HG03354 (cell line): ENCODE measurements at regions not wholly inside any gene's neighbourhood (a gene's known extent, or its start where the extent isn't known, plus 50 kb on each side); places are given as distances from the start of the nearest gene placed in this dataset.
"Not testable (repeated sequence)": the region's sequence is repeated elsewhere in the genome, so short reads cannot be mapped to it uniquely, and the experiment has no call there.

Source experiments
- ATAC-seq: cut with Tn5 transposase; IDR thresholded peaks from one replicate; pipeline ENCODE4 v1.9.1; 2021; ENCODE audit warnings: mild to moderate bottlenecking; ENCODE audit not compliant: unreplicated experiment, poor library complexity, severe bottlenecking

- no peak for ATAC-seq
These were observed 218.0 kb upstream of the IGFBP3 start for GRCh38 chr7:46139079-46139478.

DNA sequence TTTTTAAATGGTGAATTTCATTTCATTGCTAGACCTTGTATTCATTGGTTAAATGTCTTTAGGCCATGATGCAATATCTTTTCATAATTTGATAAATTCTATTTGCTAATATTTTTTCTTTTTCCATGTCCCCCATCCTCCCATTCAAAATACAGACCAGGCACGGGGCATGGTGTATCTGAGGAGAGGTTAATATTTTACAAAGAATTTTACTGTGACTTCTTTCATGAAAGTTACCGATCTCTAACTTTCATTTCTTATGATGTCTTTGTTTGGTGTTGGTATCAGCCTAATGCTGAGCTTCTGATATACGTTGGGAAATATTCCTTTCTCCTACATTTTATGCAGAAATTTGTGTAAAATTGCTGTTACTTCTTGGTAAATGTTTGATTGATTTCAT is 216.7 kb upstream of the IGFBP3 start:
- no peak for ATAC-seq

DNA sequence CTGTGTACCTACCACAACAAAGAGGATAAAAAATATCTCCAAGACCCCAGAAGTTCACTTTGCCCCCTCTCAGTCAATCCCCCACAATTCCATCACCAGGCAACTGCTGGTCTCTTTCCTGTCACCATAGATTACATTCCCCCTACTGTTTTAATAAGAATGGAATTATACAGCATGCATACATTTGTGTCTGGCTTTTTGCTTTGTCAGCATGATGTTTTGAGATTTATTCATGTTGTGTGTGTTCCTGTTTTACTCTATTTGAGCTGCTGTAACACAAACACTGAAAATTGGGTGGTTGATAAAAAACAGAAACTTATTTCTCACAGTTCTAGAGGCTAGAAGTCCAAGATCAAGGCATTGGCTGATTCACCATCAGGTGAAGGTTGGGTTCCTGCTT is 214.5 kb upstream of the IGFBP3 start:
- no peak for ATAC-seq

- ATAC-seq, result no peak
These were observed 213.7 kb upstream of the IGFBP3 start for GRCh38 chr7:46134795-46135194.

GRCh38 chr7:46134385-46134784 is 213.3 kb upstream of the IGFBP3 start:
- ATAC-seq, result no peak

GRCh38 chr7:46133751-46134150 is 212.7 kb upstream of the IGFBP3 start:
- no peak for ATAC-seq

- ATAC-seq, result no peak
These were observed 212.0 kb upstream of the IGFBP3 start for GRCh38 chr7:46133072-46133471.

- no peak for ATAC-seq
These were observed 211.1 kb upstream of the IGFBP3 start for GRCh38 chr7:46131916-46132795.

- no peak for ATAC-seq
These were observed 208.8 kb upstream of the IGFBP3 start for GRCh38 chr7:46129831-46130230.

GRCh38 chr7:46127814-46128213 is 206.7 kb upstream of the IGFBP3 start:
- no peak for ATAC-seq

DNA sequence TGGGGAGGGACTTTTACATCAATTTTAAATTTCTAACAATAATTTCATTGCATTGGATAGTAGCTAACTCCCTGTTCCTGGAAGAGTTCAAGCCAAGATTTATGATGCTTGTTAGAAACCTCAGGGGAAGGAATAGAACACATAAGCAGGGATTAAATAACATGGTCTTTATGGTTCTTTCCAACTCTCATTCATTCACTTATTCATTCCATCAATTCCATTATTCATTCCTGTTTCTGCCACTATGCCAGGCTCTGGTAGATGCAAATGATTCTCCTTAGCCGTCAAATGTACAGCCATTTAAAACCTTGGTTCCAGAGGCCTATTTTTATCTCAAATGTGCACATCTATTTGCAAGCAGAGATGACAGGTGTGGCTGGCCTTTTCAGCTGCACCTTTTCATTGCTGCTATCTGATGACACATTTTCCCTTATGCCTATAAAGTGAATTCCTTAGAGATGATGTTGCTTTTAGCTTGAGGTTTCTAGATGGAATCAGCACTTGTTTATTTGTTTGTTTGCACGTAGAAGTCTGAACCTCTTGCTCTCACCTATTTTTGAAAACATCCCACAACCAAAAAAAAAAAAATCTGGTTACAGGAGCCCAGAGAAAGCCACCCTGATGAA is 205.7 kb upstream of the IGFBP3 start:
- no peak for ATAC-seq

DNA sequence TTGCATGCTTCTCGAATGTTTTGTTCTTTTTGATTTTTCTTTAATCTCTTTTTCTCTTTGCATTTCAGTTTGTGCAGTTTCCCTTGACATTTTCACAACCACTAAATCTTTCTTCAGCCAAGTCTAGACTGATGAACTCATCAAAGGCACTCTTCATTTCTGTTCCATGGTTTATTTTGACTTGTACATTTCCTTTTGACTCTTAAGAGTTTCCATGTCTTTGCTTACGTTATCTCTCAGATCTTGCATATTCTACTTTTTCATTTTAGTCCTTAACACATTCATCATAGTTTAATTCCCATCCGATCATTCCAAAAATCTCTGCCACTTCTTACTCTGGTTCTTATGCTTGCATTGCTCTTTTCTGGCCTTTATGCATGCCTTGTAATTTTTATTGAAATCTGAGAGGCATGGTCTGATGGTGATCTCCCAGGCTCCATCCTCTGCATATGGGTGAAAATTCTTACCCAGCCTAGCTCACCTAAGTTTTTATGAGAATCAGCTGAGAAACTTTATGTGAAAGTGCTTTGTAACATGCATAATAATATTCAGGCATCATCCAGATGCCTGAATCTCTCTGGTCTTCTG is 202.8 kb upstream of the IGFBP3 start:
- ATAC-seq, result no peak

DNA sequence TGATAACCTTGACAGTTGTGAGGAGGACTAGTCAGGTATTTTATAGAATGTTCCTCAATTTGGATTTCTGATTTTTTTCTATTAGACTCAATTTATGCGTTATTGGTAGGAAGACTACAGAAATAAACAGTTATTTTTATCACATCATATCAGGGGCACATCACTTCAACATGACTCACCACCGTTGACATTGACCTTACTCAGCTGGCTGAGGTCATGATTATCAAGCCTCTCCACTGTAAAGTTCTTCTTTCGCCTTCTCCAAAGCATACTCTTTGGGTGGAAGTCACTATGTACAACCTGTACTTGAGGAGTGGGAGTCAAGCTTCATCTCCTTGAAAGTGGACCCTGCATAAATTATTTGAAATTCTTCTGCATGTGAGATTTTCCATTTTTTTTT is 194.3 kb upstream of the IGFBP3 start:
- no peak for ATAC-seq

DNA sequence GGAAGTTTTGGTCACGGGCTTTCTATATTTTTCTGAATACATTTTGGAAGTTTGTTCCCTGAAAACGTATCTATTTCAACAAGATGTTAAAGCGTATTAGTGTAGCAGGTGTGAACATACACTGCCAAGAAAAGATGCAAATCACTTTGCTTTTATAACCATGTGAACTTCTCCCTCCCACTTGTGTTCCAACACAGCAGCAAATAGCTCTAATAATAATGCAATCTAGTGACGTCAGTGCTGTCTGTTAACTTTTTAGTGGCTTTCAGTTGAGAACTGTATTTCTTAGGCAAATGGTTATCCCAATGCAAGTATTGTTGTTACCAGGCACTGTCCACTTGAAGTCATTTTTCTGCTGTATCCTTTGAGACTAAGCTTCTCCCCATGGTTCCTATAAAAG is 188.4 kb upstream of the IGFBP3 start:
- no peak for ATAC-seq

DNA sequence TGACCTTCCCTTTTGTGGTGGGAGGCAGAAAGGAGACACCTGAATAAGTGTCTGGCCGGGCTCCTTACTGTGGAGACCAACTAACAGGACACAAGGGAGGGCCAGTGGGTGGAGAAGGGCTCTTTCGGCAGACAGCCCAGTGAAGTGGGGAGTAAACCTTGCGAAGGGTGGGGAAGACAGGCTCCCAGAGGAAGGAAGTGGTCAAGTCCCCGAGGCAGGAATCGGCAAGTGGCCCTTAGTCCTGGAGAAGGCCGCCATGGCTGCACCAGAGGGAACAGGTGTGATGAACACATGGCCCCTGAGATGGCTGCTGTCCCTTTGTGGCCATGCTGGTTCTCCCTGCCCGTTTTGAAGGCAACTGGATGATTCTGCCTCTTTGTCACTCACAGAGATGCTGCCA is 187.2 kb upstream of the IGFBP3 start:
- ATAC-seq, result no peak

GRCh38 chr7:46107610-46108217 is 186.6 kb upstream of the IGFBP3 start:
- ATAC-seq, result no peak

DNA sequence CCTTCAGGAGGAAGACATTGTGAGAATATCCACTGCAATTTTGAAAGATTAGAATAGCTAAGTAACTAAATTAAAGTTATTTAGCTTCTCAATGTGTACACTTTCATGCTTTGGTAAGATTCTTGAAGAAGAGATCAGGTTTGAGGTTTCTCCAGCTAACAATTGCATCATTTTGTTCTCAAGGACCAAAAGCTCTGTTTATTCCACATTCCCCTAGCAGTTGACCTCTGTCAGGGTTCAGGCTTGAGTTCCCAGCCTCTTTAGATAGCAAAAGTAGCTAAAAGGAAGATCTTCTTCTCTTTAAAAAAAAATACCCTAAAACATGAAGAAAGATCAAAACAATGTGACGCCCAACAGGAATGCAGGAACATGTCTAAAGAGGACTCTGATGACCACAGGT is 179.4 kb upstream of the IGFBP3 start:
- no peak for ATAC-seq

DNA sequence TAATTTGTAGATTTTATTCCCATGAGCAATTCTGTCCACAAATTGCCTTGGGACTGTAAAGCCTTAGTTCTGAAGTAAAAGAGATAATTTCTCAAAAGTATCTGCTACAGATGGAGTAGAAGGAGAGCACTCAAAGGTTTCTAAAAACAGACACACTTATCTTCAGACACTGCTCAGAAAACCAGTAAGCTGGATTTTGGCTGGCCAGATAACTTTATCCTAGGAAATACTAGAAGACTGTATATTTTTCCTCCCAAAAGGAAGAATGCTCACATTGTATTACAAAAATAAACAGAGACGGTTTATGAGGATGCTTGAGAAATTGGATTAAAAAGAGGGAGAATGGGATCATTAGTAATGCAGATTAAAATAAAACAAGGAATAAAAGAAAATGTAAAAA is 178.0 kb upstream of the IGFBP3 start:
- no peak for ATAC-seq

DNA sequence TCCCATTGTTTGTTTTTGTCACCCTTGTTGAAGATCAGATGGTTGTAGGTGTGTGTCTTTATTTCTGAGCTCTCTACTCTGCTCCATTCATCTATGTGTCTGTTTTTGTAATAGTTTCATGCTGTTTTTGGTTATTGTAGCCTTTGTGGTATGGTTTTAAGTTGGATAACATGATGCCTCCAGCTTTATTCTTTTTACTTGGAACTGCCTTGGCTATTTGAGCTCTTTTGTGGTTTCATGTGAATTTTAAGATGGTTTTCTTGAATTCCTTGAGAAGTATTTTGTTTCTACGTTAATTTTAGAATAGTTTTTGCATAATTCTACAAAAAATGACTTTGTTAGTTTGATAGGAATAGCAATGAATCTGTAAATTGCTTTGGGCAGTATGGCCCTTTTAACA is 170.0 kb upstream of the IGFBP3 start:
- no peak for ATAC-seq

- no peak for ATAC-seq
These were observed 168.2 kb upstream of the IGFBP3 start for GRCh38 chr7:46089281-46089680.

DNA sequence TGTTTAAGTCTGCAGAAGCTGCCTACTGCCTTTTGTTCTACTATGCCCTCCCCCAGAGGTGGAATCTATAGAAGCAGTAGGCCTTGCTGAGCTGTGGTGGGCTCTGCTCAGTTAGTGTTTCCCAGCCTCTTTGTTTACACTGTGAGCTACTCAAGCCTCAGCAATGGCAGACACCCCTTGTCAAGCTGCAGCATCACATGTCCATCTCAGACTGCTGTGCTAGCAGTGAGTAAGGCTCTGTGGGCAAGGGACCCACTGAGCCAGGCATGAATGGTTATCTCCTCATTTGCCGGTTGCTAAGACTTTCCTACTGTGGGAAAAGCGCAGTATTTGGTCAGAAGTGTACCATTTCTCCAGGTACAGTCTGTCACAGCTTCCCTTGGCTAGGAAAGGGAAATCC is 167.4 kb upstream of the IGFBP3 start:
- not testable (repeated sequence) for ATAC-seq
